ENCODE measurements at regions not wholly inside any gene's neighbourhood (a gene's known extent, or its start where the extent isn't known, plus 50 kb on each side); places are given as distances from the start of the nearest gene placed in this dataset.

- TF ChIP-seq, protein P1, sequence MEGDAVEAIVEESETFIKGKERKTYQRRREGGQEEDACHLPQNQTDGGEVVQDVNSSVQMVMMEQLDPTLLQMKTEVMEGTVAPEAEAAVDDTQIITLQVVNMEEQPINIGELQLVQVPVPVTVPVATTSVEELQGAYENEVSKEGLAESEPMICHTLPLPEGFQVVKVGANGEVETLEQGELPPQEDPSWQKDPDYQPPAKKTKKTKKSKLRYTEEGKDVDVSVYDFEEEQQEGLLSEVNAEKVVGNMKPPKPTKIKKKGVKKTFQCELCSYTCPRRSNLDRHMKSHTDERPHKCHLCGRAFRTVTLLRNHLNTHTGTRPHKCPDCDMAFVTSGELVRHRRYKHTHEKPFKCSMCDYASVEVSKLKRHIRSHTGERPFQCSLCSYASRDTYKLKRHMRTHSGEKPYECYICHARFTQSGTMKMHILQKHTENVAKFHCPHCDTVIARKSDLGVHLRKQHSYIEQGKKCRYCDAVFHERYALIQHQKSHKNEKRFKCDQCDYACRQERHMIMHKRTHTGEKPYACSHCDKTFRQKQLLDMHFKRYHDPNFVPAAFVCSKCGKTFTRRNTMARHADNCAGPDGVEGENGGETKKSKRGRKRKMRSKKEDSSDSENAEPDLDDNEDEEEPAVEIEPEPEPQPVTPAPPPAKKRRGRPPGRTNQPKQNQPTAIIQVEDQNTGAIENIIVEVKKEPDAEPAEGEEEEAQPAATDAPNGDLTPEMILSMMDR (IDR thresholded peaks at IDR 0.05), result no peak
Measured at GRCh38 chr3:70856414-70857162, 544.1 kb upstream of the MDFIC2 start.

DNA sequence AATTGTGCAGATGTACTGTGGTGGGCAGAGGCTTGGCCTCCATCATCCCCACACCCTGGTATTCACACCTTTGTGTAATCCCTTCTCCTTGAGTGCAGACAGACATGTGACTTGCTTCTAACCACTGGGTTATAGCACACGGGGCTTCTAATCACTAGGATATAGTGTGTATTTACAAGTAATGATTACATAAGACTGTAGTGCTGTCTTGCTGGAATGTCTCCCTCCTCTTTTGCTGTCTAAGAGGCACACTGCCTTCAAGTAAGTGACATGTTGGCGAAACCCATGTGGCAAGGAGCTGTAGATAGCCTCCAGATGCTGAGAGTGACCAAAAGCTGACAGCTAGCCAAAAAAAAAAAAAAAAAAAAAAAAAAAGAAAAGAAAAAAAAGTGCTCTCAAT, 542.7 kb upstream of the MDFIC2 start:
- TF ChIP-seq, protein P1 (IDR thresholded peaks at IDR 0.05), result no peak

- TF ChIP-seq, protein P1 (IDR thresholded peaks at IDR 0.05), result no peak
Measured at GRCh38 chr3:70854108-70854507, 541.7 kb upstream of the MDFIC2 start.

GRCh38 chr3:70853161-70853944, 540.9 kb upstream of the MDFIC2 start:
- TF ChIP-seq, protein P1 (IDR thresholded peaks at IDR 0.05), result no peak

DNA sequence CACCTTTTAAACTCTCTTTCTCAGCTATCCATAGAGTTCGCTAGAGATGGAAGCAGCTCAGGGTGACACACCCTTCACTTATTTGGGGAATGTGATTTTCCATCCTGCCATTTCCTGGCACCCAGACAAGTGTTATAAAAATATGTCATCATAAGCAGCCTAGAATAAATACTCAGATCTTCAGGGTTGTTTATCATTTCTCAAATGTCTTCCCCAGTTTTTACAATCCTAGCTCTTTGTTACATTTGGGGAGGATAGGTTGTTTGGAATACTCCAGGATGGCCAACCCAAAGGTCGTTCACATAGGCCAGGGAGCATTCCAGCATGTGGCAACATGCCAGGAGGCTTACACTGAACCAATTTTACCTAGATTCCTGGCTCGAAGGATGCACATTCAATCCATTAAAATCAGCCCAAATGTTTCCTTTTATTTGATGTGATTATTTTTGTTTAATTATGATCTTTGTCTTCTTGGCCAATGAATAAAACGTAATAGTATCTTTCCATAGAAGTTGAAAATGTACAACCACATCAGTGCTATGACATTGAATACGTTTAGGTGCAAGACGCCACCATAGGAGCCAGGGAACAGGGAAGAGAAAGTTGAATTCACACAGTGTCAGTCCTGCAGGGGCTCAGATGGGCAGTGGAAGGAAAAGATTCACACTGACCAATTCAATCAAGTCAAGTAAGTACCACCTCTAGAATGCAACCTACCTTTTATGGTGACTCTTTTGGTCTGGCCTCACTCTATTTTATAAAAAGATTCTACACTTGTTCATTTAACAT, 537.7 kb upstream of the MDFIC2 start:
- TF ChIP-seq, protein P1 (IDR thresholded peaks at IDR 0.05), result no peak

GRCh38 chr3:70840106-70840870, 527.9 kb upstream of the MDFIC2 start:
- TF ChIP-seq, protein P1 (IDR thresholded peaks at IDR 0.05), result no peak
